ENCODE measurements at regions not wholly inside any gene's neighbourhood (a gene's known extent, or its start where the extent isn't known, plus 50 kb on each side); places are given as distances from the start of the nearest gene placed in this dataset.

GRCh38 chr14:97491697-97492096, 694.5 kb downstream of the VRK1 start:
- intact Hi-C loops (cut with DNase I): no loop called here
- Histone ChIP-seq H3K9me3 (peaks cover 0 to 6% (median 0%) of the 10 kb centered on the region in 4 donors), H3K27me3 (no peaks in the 10 kb centered on the region), H3K4me1 (no peaks in the 10 kb centered on the region), H3K36me3 (no peaks in the 10 kb centered on the region), H3K27ac (replicated peaks in 1 of 4) (no peak overlapping the region), H3K4me3 (no peak overlapping the region)
- DNase-seq (ENCODE audit: extremely low spot score): no peak
- TF ChIP-seq POLR2AphosphoS5 (IDR thresholded peaks at IDR 0.05) (no peak), CTCF (IDR thresholded peaks at IDR 0.05) (no peak), EP300 (IDR thresholded peaks at IDR 0.05) (no peak), POLR2A (IDR thresholded peaks at IDR 0.05; ENCODE audit: low read depth) (no peak)
- 74% methylated on average over 5 of the region's 5 CpGs for WGBS

GRCh38 chr14:97499790-97500481, 702.8 kb downstream of the VRK1 start:
- Histone ChIP-seq H3K27me3 (no peaks in the 10 kb centered on the region), H3K27ac (replicated peaks in 1 of 4) (no peak overlapping the region), H3K9me3 (no peaks in the 10 kb centered on the region), H3K4me3 (no peak overlapping the region), H3K4me1 (no peaks in the 10 kb centered on the region), H3K36me3 (no peaks in the 10 kb centered on the region)
- intact Hi-C loops (cut with DNase I): no loop called here
- 63% methylated on average over 6 of the region's 6 CpGs for WGBS
- TF ChIP-seq POLR2AphosphoS5 (IDR thresholded peaks at IDR 0.05) (no peak), CTCF (IDR thresholded peaks at IDR 0.05) (no peak), POLR2A (IDR thresholded peaks at IDR 0.05; ENCODE audit: low read depth) (no peak), EP300 (IDR thresholded peaks at IDR 0.05) (no peak)
- DNase-seq (ENCODE audit: extremely low spot score): no peak

GRCh38 chr14:97506626-97507025, 709.4 kb downstream of the VRK1 start:
- no peaks in the 10 kb centered on the region for H3K36me3 ChIP-seq
- H3K4me1 ChIP-seq: no peaks in the 10 kb centered on the region
- no peaks in the 10 kb centered on the region for H3K27me3 ChIP-seq
- TF ChIP-seq CTCF (IDR thresholded peaks at IDR 0.05) (no peak), POLR2AphosphoS5 (IDR thresholded peaks at IDR 0.05) (no peak), EP300 (IDR thresholded peaks at IDR 0.05) (no peak), POLR2A (IDR thresholded peaks at IDR 0.05; ENCODE audit: low read depth) (no peak)
- H3K9me3 ChIP-seq: no peaks in the 10 kb centered on the region
- no peak for DNase-seq (ENCODE audit: extremely low spot score)
- H3K4me3 ChIP-seq: no peak overlapping the region
- 76% methylated on average over 2 of the region's 2 CpGs for WGBS
- no peak overlapping the region for H3K27ac ChIP-seq (replicated peaks in 1 of 4)
- intact Hi-C loops (cut with DNase I): no loop called here

GRCh38 chr14:97513891-97514290, 716.7 kb downstream of the VRK1 start:
- Histone ChIP-seq H3K4me1 (no peaks in the 10 kb centered on the region), H3K9me3 (no peaks in the 10 kb centered on the region), H3K27ac (replicated peaks in 1 of 4) (no peak overlapping the region), H3K27me3 (no peaks in the 10 kb centered on the region), H3K36me3 (no peaks in the 10 kb centered on the region), H3K4me3 (no peak overlapping the region)
- intact Hi-C loops (cut with DNase I): no loop called here
- WGBS: 78% methylated on average over 5 of the region's 5 CpGs
- DNase-seq (ENCODE audit: extremely low spot score): no peak
- TF ChIP-seq POLR2AphosphoS5 (IDR thresholded peaks at IDR 0.05) (no peak), CTCF (IDR thresholded peaks at IDR 0.05) (no peak), EP300 (IDR thresholded peaks at IDR 0.05) (no peak), POLR2A (IDR thresholded peaks at IDR 0.05; ENCODE audit: low read depth) (no peak)
